ELF-1 (cell line): ENCODE measurements at regions not wholly inside any gene's neighbourhood (a gene's known extent, or its start where the extent isn't known, plus 50 kb on each side); places are given as distances from the start of the nearest gene placed in this dataset.

Experiments used
- DNase-seq: peaks from one replicate; pipeline ENCODE4 v3.0.0-alpha.2; 2016; ENCODE audit warnings: low read depth, low spot score

GRCh38 chr2:237214963-237215362 is 129.3 kb downstream of the COPS8 start:
- no peak for DNase-seq

- peak; percentile 72 for DNase-seq
These were observed 132.4 kb downstream of the COPS8 start for GRCh38 chr2:237217995-237218616.

DNA sequence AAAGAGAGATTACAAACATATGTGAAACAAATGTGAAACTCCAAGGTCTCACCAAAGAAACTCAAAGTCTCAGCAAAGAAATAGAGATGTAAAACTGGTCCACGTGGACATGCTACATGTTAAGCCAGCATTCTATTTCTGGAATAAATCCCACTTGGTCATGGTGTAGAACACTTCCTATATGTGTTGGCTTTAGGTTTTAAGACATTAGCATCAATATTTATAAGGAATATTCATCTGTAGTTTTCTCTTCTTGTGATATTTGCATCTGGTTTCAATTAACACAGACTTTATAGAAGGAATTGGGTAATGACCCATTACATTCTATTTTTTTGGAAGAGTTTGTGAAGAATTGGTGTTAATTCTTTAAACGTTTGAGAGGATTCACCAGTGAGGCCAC is 133.1 kb downstream of the COPS8 start:
- no peak for DNase-seq

GRCh38 chr2:237219826-237220225 is 134.1 kb downstream of the COPS8 start:
- DNase-seq = no peak

GRCh38 chr2:237221443-237221842 is 135.8 kb downstream of the COPS8 start:
- no peak for DNase-seq

- DNase-seq = no peak
These were observed 136.5 kb downstream of the COPS8 start for GRCh38 chr2:237222178-237222577.

GRCh38 chr2:237222601-237223041 is 136.9 kb downstream of the COPS8 start:
- DNase-seq = no peak

GRCh38 chr2:237223201-237223861 is 137.6 kb downstream of the COPS8 start:
- no peak for DNase-seq

GRCh38 chr2:237227190-237227589 is 141.5 kb downstream of the COPS8 start:
- DNase-seq = no peak

DNA sequence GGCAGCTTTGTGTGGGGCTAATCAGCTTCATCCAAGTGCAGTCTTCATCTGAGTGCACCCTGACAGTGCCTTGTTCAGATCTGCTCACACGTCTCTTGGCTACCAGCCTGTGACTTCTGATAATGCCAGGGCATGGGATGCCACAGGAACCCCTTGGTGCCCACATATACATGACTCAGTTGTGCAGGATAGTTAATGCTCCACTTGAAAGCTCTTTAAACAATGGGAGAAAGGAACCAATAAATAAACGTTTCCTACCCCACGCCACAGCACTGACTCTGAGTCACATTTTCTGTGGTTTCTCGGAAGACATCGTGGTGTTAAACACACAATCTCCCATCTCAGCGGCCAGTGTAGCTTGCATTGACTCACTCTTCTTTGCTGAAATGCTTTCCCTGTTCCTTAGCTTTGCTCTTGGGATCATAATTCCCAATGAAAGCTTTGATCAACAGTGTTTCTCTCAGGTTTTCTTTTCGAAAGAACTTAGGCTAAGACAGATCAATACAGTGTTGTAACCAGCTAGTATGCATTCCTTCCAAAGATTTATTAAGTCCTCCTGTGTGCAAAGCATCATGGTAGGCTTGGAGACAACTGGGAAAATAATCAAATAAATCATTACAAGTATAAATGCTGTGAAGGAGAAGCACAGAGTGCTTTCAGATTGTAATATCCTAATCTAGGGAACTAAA is 142.0 kb downstream of the COPS8 start:
- DNase-seq = no peak

- DNase-seq = no peak
These were observed 142.6 kb downstream of the COPS8 start for GRCh38 chr2:237228281-237228625.

GRCh38 chr2:237229905-237230304 is 144.2 kb downstream of the COPS8 start:
- no peak for DNase-seq

GRCh38 chr2:237230355-237230754 is 144.7 kb downstream of the COPS8 start:
- no peak for DNase-seq

- no peak for DNase-seq
These were observed 145.9 kb downstream of the COPS8 start for GRCh38 chr2:237231593-237231992.

DNA sequence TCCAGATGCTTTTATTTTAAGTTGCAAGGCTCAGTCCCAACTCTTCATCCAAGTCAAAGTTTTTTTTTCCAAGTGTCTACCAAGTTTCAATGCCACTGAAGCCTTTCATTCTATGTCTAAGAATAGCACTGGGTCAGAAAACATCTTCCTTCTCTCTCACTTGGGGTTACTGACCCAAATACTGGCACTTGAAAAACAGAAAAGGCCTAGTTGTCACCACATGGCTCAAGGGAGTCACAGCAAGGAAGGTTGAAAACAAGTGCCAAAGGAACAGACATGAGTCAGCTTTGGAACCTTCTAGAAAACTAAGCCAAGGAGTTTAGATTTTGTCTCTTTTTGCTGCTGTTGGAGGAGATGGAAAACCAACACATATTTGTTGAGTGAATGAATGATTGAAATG is 146.5 kb downstream of the COPS8 start:
- DNase-seq = no peak

GRCh38 chr2:237234268-237234667 is 148.6 kb downstream of the COPS8 start:
- DNase-seq = no peak

DNA sequence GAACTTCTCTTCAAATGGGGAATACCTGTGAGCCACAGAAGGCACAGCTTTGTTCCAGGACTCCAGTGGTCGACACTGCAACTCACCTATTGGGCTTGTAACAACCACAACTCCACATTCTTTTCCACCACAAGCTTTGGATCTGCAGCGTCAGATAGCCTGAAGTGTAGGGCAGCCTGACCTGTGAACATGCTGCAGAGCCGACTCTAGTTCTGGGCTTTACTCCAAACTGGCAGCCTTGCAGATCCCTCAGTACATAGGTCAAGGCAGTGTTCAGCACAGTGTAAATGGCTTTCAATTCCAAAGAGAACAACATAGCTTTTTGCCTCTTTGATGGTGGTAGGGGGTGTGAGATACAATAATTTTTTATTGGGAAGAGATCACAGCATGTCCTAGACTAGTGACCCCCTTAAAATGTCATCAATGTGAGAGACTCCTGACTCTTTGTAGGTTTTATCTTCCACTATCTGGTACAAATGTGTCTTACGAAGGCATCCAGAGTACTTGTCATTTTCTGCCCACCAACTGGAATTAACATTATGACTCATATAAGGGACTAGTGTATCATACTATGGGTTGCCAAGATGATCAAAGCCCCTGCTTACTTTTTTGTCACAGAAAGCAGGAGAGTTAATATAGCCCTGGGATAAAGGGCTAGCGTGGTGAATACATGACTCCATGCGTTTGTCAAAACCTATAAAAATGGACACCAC is 149.8 kb downstream of the COPS8 start:
- DNase-seq = no peak

DNA sequence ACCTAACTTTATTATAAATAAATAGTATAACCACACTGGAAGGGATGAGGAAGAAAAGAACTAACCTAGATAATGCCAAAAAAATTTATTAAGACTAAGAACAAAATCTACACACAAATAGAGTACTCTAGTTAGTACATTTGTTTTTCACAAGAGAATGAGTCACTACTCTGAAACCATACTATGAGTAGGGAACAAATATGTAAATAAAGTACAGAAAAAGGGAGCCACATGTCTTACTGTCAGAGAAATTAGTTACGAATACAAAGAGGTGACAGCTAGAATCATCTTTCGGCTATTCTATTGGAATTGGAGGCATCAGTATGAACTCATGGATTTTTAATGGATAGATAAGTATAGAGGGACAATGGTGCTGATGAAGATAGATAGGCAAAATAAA is 150.5 kb downstream of the COPS8 start:
- DNase-seq = no peak

DNA sequence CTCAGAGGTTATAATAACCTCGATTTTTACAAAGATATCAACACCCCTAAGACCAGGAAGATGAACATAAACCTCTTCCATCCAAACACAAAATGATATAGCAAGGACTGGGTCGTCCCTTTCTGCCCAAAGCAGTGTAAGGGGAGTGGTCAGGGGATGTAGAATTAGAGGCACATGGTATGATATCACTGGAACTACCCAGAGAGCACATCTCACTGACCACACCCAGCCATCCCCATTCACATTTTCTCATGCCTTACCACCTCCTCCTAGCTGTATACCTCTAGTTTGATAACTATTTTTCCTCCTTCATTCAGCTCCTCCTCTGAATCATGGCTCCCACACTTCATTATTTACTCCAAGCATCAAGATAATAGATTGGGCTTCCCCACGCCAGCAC is 152.6 kb downstream of the COPS8 start:
- DNase-seq = no peak

- DNase-seq = no peak
These were observed 154.6 kb downstream of the COPS8 start for GRCh38 chr2:237240252-237240651.

- DNase-seq = peak; percentile 22
These were observed 155.2 kb downstream of the COPS8 start for GRCh38 chr2:237240868-237241267.

- no peak for DNase-seq
These were observed 156.4 kb downstream of the COPS8 start for GRCh38 chr2:237242091-237242536.
